Gastrocnemius medialis (tissue), 4 donors: ENCODE measurements at regions not wholly inside any gene's neighbourhood (a gene's known extent, or its start where the extent isn't known, plus 50 kb on each side); places are given as distances from the start of the nearest gene placed in this dataset.

Experiments
- CTCF ChIP-seq, 5 experiments: fragments of 450-650 bp in 3 of 5; fragments of 200-600 bp in 2 of 5; sonication (generic) in 2 of 5; IDR thresholded peaks in 4 of 5; conservative IDR thresholded peaks in 1 of 5; 1 replicate in 4 of 5; 2 replicates in 1 of 5; pipeline ENCODE4 v1.5.1; 2016 to 2019; ENCODE audit warnings: antibody characterized with exemption in 5 of 5, mild to moderate bottlenecking in 3 of 5, moderate library complexity in 3 of 5
- POLR2A ChIP-seq, 2 donors: fragments of 450-650 bp; IDR thresholded peaks; one replicate each; pipeline ENCODE4 v1.6.1; 2017; ENCODE audit warnings: antibody characterized with exemption in 2 of 2, mild to moderate bottlenecking in 2 of 2, moderate library complexity in 2 of 2

GRCh38 chr5:96072138-96072790 is 110.6 kb upstream of the ELL2 start:
- TF ChIP-seq CTCF (IDR thresholded peaks at IDR 0.05 in 4 of 5, conservative IDR thresholded peaks at IDR 0.05 in 1 of 5) (no peak), POLR2A (IDR thresholded peaks at IDR 0.05) (no peak)
